ENCODE measurements at regions not wholly inside any gene's neighbourhood (a gene's known extent, or its start where the extent isn't known, plus 50 kb on each side); places are given as distances from the start of the nearest gene placed in this dataset.
"Not testable (repeated sequence)": the region's sequence is repeated elsewhere in the genome, so short reads cannot be mapped to it uniquely, and the experiment has no call there.

DNA sequence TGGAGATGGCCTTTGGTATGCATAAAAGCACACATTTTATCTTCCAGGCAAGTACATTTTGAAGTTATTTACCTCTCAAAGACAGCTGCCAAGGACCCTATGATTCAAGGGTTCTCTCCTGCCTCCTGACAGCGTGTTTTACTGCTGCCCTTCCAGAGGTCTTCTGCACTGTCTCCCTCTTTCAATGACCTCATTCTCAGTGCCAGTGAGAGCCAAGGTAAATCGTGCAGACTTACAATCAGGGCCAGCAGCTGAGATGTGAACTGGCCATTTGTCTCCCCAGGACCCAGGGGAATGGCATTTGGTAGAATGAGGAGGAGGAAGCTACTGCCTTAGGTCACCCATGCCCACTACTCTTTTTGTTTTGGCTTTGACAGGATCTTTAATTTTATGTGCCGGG lies 84.2 kb upstream of the FGGY start:
- TF ChIP-seq CTCF (IDR thresholded peaks at IDR 0.05; ENCODE audit: low read depth, low read length): no peak
- DNase-seq: no peak

DNA sequence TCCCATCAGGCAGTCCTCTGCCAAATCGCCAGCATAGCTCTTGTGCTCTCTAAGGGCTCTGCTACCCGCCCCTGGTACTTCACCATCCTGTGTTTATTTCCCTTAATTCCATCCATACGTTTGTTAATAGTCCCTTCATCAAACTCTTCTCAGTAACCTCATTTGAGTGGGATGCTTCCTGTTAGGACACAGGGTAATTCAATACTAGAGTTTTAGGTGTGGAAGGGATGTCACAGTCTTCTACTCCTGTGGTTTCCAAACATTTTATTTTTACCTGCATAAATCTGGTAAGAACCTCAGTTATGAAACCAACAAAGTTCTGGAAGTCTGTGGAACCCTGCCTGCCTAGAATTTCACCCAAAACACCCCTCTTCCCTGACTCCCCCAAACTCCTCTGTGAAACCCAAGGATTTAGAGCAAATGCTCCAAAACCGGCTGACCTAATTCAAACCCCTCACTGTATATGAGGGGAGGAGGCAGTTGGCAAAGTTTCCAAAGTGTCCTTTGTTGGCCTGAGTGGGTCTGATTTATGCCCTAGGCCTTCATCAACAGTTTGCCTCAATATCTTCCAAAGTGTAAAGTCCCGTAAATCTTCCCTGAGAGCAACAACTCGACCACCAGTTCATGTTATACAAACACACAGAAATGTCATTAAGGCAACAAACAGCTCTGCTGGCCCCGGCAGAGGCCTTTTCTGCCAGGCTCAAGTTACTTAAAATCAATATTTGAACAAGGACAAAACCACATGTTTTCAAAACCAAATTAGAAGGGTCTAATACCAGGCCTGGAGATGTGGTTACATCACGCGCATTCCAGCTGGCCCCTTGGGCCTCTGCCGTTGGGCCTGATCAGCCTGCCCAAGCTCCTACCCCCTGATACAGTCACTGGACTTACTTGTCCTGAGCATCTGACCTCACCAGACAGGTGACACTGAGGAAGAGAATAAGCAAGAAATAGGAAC lies 82.4 kb upstream of the FGGY start:
- Histone ChIP-seq H3K27ac (no peak overlapping the region), H3K9me3 (ENCODE audit: severe bottlenecking) (no peaks in the 10 kb centered on the region), H3K4me3 (ENCODE audit: low read depth, low read length) (no peak overlapping the region), H3K36me3 (no peaks in the 10 kb centered on the region), H3K27me3 (ENCODE audit: insufficient read depth, low read depth, severe bottlenecking) (no peaks in the 10 kb centered on the region)
- no peak for TF ChIP-seq CTCF (IDR thresholded peaks at IDR 0.05; ENCODE audit: low read depth, low read length)
- no peak for DNase-seq

More for the DNA sequence above, 84.2 kb upstream of the FGGY start:
- H3K9me3 ChIP-seq (ENCODE audit: severe bottlenecking): no peaks in the 10 kb centered on the region
- H3K27me3 ChIP-seq (ENCODE audit: insufficient read depth, low read depth, severe bottlenecking): no peaks in the 10 kb centered on the region
- H3K27ac ChIP-seq: no peak overlapping the region
- H3K36me3 ChIP-seq: no peaks in the 10 kb centered on the region
- H3K4me3 ChIP-seq (ENCODE audit: low read depth, low read length): no peak overlapping the region

DNA sequence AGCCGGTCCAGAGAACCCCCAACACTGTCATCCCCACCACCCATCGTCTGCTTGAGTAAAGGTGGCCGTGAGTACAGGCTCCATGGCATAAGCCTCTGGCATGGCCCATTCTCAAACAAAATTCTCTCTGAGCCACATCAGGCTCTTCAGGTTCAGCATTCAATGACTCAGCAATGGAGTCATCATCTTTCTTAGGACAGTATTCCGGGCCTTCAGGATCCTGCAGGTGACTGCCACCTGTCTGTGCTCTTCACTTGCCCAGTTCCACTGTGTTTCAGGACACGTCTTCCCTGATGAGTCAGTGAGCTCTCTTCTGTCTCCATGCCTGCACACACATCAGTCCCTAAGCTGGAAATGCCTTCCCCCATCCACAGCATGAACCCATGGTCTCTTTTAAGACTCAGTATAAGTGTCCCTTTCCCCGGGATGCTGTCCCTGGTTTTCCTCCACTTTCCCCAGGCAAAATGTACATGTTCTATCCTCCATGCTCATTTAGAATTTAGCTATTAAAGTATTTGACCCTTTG lies 81.1 kb upstream of the FGGY start:
- DNase-seq: no peak
- no peaks in the 10 kb centered on the region for H3K9me3 ChIP-seq (ENCODE audit: severe bottlenecking)
- no peak for TF ChIP-seq CTCF (IDR thresholded peaks at IDR 0.05; ENCODE audit: low read depth, low read length)
- H3K36me3 ChIP-seq: no peaks in the 10 kb centered on the region
- H3K27ac ChIP-seq: no peak overlapping the region
- no peak overlapping the region for H3K4me3 ChIP-seq (ENCODE audit: low read depth, low read length)
- no peaks in the 10 kb centered on the region for H3K27me3 ChIP-seq (ENCODE audit: insufficient read depth, low read depth, severe bottlenecking)

DNA sequence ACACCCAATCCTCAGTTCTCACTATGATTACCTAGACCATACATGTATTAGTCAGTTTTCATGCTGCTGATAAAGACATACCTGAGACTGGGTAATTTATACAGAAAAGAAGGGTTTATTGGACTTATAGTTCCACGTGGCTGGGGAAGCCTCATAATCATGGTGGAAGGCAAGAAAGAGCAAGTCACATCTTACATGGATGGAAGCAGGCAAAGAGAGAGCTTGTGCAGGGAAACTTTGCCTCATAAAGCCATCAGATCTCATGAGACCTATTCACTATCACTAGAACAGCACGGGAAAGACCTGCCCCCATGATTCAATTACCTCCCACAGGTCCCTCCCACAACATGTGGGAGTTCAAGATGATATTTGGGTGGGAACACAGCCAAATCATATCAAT lies 79.5 kb upstream of the FGGY start:
- not testable (repeated sequence) for H3K27ac ChIP-seq; H3K9me3 ChIP-seq (ENCODE audit: severe bottlenecking); DNase-seq; H3K36me3 ChIP-seq; H3K4me3 ChIP-seq (ENCODE audit: low read depth, low read length); H3K27me3 ChIP-seq (ENCODE audit: insufficient read depth, low read depth, severe bottlenecking)

DNA sequence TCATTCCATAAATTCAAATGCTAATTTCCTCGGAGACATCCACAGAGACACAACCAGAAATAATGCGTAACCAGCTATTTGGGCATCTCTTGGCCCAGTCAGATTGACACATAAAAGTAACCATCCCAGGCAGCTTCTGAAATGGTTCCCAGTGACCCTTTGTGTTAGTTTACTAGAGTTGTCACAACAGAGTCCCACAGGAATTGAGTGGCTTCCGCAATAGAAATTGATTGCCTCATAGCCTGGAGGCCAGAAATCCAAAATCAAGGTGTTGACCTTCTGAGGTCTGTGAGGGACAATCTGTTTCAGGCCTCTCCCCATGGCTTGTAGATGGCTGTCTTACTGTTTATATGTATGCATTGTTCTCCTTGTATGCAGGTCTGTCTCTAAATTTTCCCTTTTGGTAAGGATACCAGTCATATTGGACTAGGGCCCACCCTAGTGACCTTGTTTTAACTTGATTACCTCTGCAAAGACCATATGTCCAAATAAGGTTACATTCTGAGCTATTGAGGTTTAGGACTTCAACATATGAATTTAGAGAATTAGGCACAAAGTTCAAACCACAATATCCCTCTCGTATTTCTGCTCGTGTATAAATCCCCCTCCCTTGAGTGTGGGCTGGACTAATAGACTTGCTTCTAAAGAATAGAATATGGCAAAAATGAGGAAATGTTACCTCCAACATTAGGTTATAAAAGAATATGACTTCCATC lies 78.2 kb upstream of the FGGY start:
- Histone ChIP-seq H3K27me3 (ENCODE audit: insufficient read depth, low read depth, severe bottlenecking) (no peaks in the 10 kb centered on the region), H3K9me3 (ENCODE audit: severe bottlenecking) (no peaks in the 10 kb centered on the region), H3K4me3 (ENCODE audit: low read depth, low read length) (no peak overlapping the region), H3K27ac (no peak overlapping the region), H3K36me3 (no peaks in the 10 kb centered on the region)
- TF ChIP-seq CTCF (IDR thresholded peaks at IDR 0.05; ENCODE audit: low read depth, low read length): no peak
- DNase-seq: no peak

DNA sequence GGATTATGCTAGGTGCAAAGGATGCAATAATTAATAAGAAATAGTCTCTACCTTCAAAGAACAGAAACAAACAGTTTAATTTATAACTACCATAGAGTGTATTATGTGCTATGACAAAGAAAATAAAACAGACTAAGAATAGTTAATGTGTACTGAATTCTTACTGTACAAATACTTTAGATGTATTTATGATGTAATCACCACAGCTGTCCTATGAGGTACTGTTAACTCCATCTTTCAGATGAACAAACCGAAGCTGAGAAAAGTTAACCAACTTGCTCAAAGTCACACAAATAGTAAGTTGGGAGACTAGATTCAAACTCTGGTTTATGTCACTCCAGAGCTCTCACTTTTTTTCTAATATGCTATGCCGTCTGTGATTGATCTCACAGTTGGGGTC lies 77.0 kb upstream of the FGGY start:
- Histone ChIP-seq H3K4me3 (ENCODE audit: low read depth, low read length) (no peak overlapping the region), H3K27ac (no peak overlapping the region), H3K9me3 (ENCODE audit: severe bottlenecking) (no peaks in the 10 kb centered on the region), H3K27me3 (ENCODE audit: insufficient read depth, low read depth, severe bottlenecking) (no peaks in the 10 kb centered on the region), H3K36me3 (no peaks in the 10 kb centered on the region)
- no peak for TF ChIP-seq CTCF (IDR thresholded peaks at IDR 0.05; ENCODE audit: low read depth, low read length)
- no peak for DNase-seq
